H1 (cell line): ENCODE measurements at regions not wholly inside any gene's neighbourhood (a gene's known extent, or its start where the extent isn't known, plus 50 kb on each side); places are given as distances from the start of the nearest gene placed in this dataset.

Source experiments
- CTCF ChIA-PET: fragments of 300-600 bp; sonication (Branson Sonifier 250); formaldehyde crosslinking; loops from one replicate; lab custom pipeline; 2021; ENCODE audit not compliant: partially characterized antibody; lab: Charles Lee
- POLR2A ChIA-PET: fragments of 300-600 bp; sonication (Branson Sonifier 250); formaldehyde crosslinking; loops from one replicate; lab custom pipeline; 2021; ENCODE audit warnings: inconsistent platforms; ENCODE audit not compliant: partially characterized antibody; lab: Charles Lee
- DNase-seq, 2 experiments: peaks; one replicate each; pipeline versions ENCODE4 v3.0.0 to v3.0.0-alpha.2; 2010 to 2022; ENCODE audit warnings: low spot score in 2 of 2, low read depth in 1 of 2, mixed read lengths in 1 of 2
- FAIRE-seq: peaks from 2 replicates; lab custom pipeline; 2011; peaks lifted over from hg19 to GRCh38; lab: Jason Lieb, UNC
- H2AFZ ChIP-seq: 2 replicates; pipeline ENCODE4 v1.8.1; 2012; ENCODE audit warnings: low read length, inconsistent platforms
- H2AK5ac ChIP-seq: 2 replicates; pipeline ENCODE4 v1.6.1; 2013; ENCODE audit warnings: low read depth, low read length
- H2BK120ac ChIP-seq: replicated peaks from 2 replicates; pipeline ENCODE3; 2013; ENCODE audit warnings: low read depth, low read length, inconsistent platforms
- H2BK12ac ChIP-seq: 2 replicates; pipeline ENCODE4 v1.6.1; 2013; ENCODE audit warnings: low read depth, low read length
- H2BK15ac ChIP-seq: 2 replicates; pipeline ENCODE4 v1.6.1; 2013; ENCODE audit warnings: low read length
- H2BK20ac ChIP-seq: 2 replicates; pipeline ENCODE4 v1.6.1; 2013; ENCODE audit warnings: low read length
- H2BK5ac ChIP-seq: 2 replicates; pipeline ENCODE4 v1.6.1; 2013; ENCODE audit warnings: low read depth, low read length
- H3K14ac ChIP-seq: 2 replicates; pipeline ENCODE4 v1.6.1; 2013; ENCODE audit warnings: inconsistent platforms; ENCODE audit not compliant: insufficient read length
- H3K18ac ChIP-seq: 2 replicates; pipeline ENCODE4 v1.6.1; 2013; ENCODE audit warnings: low read length; ENCODE audit errors: extremely low read depth
- H3K23ac ChIP-seq: 2 replicates; pipeline ENCODE4 v1.6.1; 2013; ENCODE audit warnings: inconsistent platforms; ENCODE audit not compliant: insufficient read length
- H3K23me2 ChIP-seq: 2 replicates; pipeline ENCODE4 v1.6.1; 2013; ENCODE audit warnings: low read depth, low read length
- H3K27ac ChIP-seq: 2 replicates; pipeline ENCODE4 v1.6.1; 2011; ENCODE audit warnings: low read depth, low read length, inconsistent platforms
- H3K27me3 ChIP-seq, 4 experiments: replicated peaks in 1 of 4; 1 replicate in 1 of 4; 2 replicates in 3 of 4; pipeline versions ENCODE4 v1.6.1 to v1.8.1; 2011 to 2013; ENCODE audit warnings: low read length in 3 of 4, mild to moderate bottlenecking in 3 of 4, inconsistent platforms in 2 of 4, mixed read lengths in 2 of 4, moderate library complexity in 1 of 4; ENCODE audit not compliant: control insufficient read depth in 3 of 4, insufficient read depth in 3 of 4; ENCODE audit errors: extremely low read depth in 1 of 4
- H3K36me3 ChIP-seq, 4 experiments: 2 replicates each; pipeline versions ENCODE4 v1.6.1 to v1.8.1; 2011 to 2013; ENCODE audit warnings: mild to moderate bottlenecking in 4 of 4, low read length in 3 of 4, moderate library complexity in 2 of 4, control low read depth in 1 of 4, inconsistent platforms in 1 of 4; ENCODE audit not compliant: insufficient read depth in 4 of 4, control insufficient read depth in 2 of 4
- H3K4ac ChIP-seq: replicated peaks from 2 replicates; pipeline ENCODE3; 2013; ENCODE audit warnings: low read length, low read depth, mixed read lengths, inconsistent platforms; ENCODE audit not compliant: insufficient read length
- H3K4me1 ChIP-seq, 4 experiments: replicated peaks in 1 of 4; 1 replicate in 1 of 4; 2 replicates in 3 of 4; pipeline versions ENCODE4 v1.6.1 to v1.8.1; 2011 to 2013; ENCODE audit warnings: low read length in 3 of 4, inconsistent platforms in 2 of 4, mixed read lengths in 1 of 4; ENCODE audit not compliant: insufficient read depth in 4 of 4, control insufficient read depth in 3 of 4
- H3K4me2 ChIP-seq, 2 experiments: 2 replicates each; pipeline versions ENCODE4 v1.6.1 to v1.8.1; 2011 to 2013; ENCODE audit warnings: low read depth in 2 of 2, low read length in 2 of 2, control low read depth in 1 of 2, inconsistent platforms in 1 of 2, mild to moderate bottlenecking in 1 of 2; ENCODE audit not compliant: insufficient read depth in 1 of 2
- H3K4me3 ChIP-seq, 4 experiments: fragments of 200-600, 300-600 bp in 1 of 4; sonication (generic), shearing (Covaris generic), sonication (Bioruptor Twin) in 1 of 4; 2 replicates each; pipeline versions ENCODE4 v1.5.1 to v1.8.1; 2011 to 2016; ENCODE audit warnings: low read length in 4 of 4, low read depth in 3 of 4, control low read depth in 2 of 4, inconsistent platforms in 2 of 4, mild to moderate bottlenecking in 2 of 4, mixed read lengths in 1 of 4, moderate library complexity in 1 of 4; ENCODE audit not compliant: insufficient read depth in 2 of 4; ENCODE audit errors: extremely low read depth in 1 of 4
- H3K56ac ChIP-seq: replicated peaks from 2 replicates; pipeline ENCODE3; 2013; ENCODE audit warnings: low read depth, mild to moderate bottlenecking, mixed read lengths, low read length, inconsistent platforms; ENCODE audit not compliant: insufficient read length
- H3K79me1 ChIP-seq: 2 replicates; pipeline ENCODE4 v1.6.1; 2013; ENCODE audit warnings: low read depth, low read length, control low read depth
- H3K79me2 ChIP-seq, 2 experiments: 2 replicates each; pipeline versions ENCODE4 v1.6.1 to v1.8.1; 2012 to 2013; ENCODE audit warnings: low read length in 2 of 2, mild to moderate bottlenecking in 2 of 2, inconsistent platforms in 1 of 2; ENCODE audit not compliant: insufficient read depth in 2 of 2, control insufficient read depth in 1 of 2
- H3K9ac ChIP-seq, 4 experiments: replicated peaks in 1 of 4; 1 replicate in 1 of 4; 2 replicates in 3 of 4; pipeline versions ENCODE4 v1.6.1 to v1.8.1; 2011 to 2013; ENCODE audit warnings: low read depth in 3 of 4, low read length in 3 of 4, control low read depth in 2 of 4, mild to moderate bottlenecking in 2 of 4, moderate library complexity in 2 of 4, inconsistent platforms in 1 of 4; ENCODE audit errors: extremely low read depth in 1 of 4
- H3K9me3 ChIP-seq, 2 experiments: 2 replicates each; pipeline versions ENCODE4 v1.6.1 to v1.8.1; 2012 to 2013; ENCODE audit warnings: mild to moderate bottlenecking in 2 of 2, moderate library complexity in 2 of 2, control low read depth in 1 of 2, inconsistent platforms in 1 of 2, low read depth in 1 of 2, low read length in 1 of 2, mixed read lengths in 1 of 2; ENCODE audit not compliant: insufficient read depth in 2 of 2
- H4K20me1 ChIP-seq, 2 experiments: replicated peaks in 1 of 2; 2 replicates each; pipeline versions ENCODE3 to v1.8.1; 2011 to 2013; ENCODE audit warnings: inconsistent platforms in 2 of 2, low read length in 2 of 2, mild to moderate bottlenecking in 1 of 2; ENCODE audit not compliant: insufficient read depth in 2 of 2, control insufficient read depth in 1 of 2
- H4K5ac ChIP-seq: 2 replicates; pipeline ENCODE4 v1.6.1; 2013; ENCODE audit warnings: low read length, low read depth, mixed read lengths, inconsistent platforms; ENCODE audit not compliant: insufficient read length
- H4K8ac ChIP-seq: 2 replicates; pipeline ENCODE4 v1.8.0; 2013; ENCODE audit warnings: mild to moderate bottlenecking, moderate library complexity, low read length, inconsistent platforms; ENCODE audit not compliant: insufficient read depth; ENCODE audit errors: extremely low read depth
- H4K91ac ChIP-seq: replicated peaks from 2 replicates; pipeline ENCODE3; 2013; ENCODE audit warnings: low read length, mixed read lengths, inconsistent platforms; ENCODE audit not compliant: insufficient read length
- CHD1 ChIP-seq: IDR thresholded peaks from 2 replicates; pipeline ENCODE4 v1.6.1; 2012; ENCODE audit warnings: low read depth, low read length, improper control_type of control experiment
- E2F6 ChIP-seq: IDR thresholded peaks from 2 replicates; pipeline ENCODE4 v1.6.1; 2012; ENCODE audit warnings: inconsistent platforms
- GABPA ChIP-seq: IDR thresholded peaks from 2 replicates; pipeline ENCODE4 v1.6.1; 2011; ENCODE audit warnings: mild to moderate bottlenecking, low read length, moderate library complexity, borderline replicate concordance; ENCODE audit not compliant: insufficient read depth
- MAFK ChIP-seq: IDR thresholded peaks from 2 replicates; pipeline ENCODE4 v1.6.1; 2012; ENCODE audit warnings: low read depth, mild to moderate bottlenecking, improper control_type of control experiment, low read length
- MAX ChIP-seq: IDR thresholded peaks from 2 replicates; pipeline ENCODE4 v1.6.1; 2012; ENCODE audit warnings: inconsistent platforms
- POLR2A ChIP-seq, 2 experiments: IDR thresholded peaks; 1 replicate in 1 of 2; 2 replicates in 1 of 2; pipeline ENCODE4 v1.6.1; 2011; ENCODE audit warnings: low read depth in 2 of 2, low read length in 2 of 2, mild to moderate bottlenecking in 2 of 2; ENCODE audit errors: control extremely low read depth in 1 of 2
- SP1 ChIP-seq: IDR thresholded peaks from 2 replicates; pipeline ENCODE4 v1.6.1; 2011; ENCODE audit warnings: low read depth, low read length
- TBP ChIP-seq: IDR thresholded peaks from 2 replicates; pipeline ENCODE4 v1.6.1; 2011; ENCODE audit warnings: low read depth, low read length, improper control_type of control experiment
- WGBS, 2 experiments: shearing (Covaris generic) in 1 of 2; methylation state at CpG; one replicate each; pipeline versions ENCODE4 v1.1.6 to v1.1.7; 2013 to 2015; ENCODE audit warnings: low lambda C conversion rate in 2 of 2, mixed read lengths in 2 of 2, inconsistent platforms in 1 of 2, low coverage in 1 of 2, missing lambda C conversion rate in 1 of 2; ENCODE audit not compliant: insufficient replicate concordance in 2 of 2, insufficient coverage in 1 of 2, insufficient read length in 1 of 2; ENCODE audit errors: extremely low coverage in 1 of 2, missing lambda C conversion rate in 1 of 2; 5-methylcytosine and 5-hydroxymethylcytosine counted together

DNA sequence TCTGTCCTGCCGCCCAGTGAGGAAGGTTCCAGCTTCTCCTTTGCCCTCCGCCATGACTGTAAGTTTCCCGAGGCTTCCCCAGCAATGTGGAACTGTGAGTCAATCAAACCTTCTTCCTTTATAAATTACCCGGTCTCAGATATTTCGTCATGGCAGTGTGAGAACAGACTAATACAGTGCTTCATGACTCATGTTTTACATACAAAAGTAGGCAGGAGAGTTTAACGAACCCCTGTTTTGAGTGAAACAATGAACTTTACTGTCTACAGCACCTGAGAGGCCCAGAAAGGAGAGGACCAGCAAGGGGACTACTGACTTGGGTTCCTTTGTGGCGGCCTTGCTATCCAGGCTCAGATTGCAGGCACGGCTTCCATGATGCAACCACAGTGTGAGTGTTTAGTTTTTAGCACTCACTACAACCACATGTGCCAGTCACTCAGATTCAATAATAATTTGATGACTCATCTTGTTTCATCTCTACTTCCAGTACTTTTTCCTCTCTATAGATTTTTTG, 139.1 kb upstream of the CLINT1 start:
- H2BK5ac ChIP-seq = no peak overlapping the region
- no peak overlapping the region for H2BK15ac ChIP-seq
- H3K9ac ChIP-seq = no peak overlapping the region
- no peak overlapping the region for H3K23ac ChIP-seq
- H4K5ac ChIP-seq = no peak overlapping the region
- CTCF ChIA-PET = interaction anchor here (0.7 to 1.1 kb wide), 2 partner anchors 11 to 98 kb away, joined by 3 read pairs; no protein-coding TSS in a partner anchor
- H3K4me3 ChIP-seq = no peak overlapping the region
- FAIRE-seq = no peak
- H4K91ac ChIP-seq = no peak overlapping the region
- DNase-seq = no peak
- no peak for TF ChIP-seq CHD1
- no peak for TF ChIP-seq E2F6
- no peak for TF ChIP-seq MAFK
- TF ChIP-seq TBP = no peak
- TF ChIP-seq SP1 = no peak
- TF ChIP-seq POLR2A (IDR thresholded peaks at IDR 0.05; ENCODE audit: control extremely low read depth in 1 of 2, low read depth in 2 of 2, low read length in 2 of 2) = no peak
- TF ChIP-seq MAX = no peak
- TF ChIP-seq GABPA = no peak
- TF ChIP-seq, all 59 proteins: peak for 0
- Histone ChIP-seq H3K56ac (no peak overlapping the region), H3K4me1 (peaks cover 0 to 2% (median 0%) of the 10 kb centered on the region in 4 experiments; a peak in 1 of 7 replicates), H2BK120ac (no peak overlapping the region), H4K20me1 (no peaks in the 10 kb centered on the region), H3K18ac (no peak overlapping the region), H2BK12ac (no peak overlapping the region), H4K8ac (no peak overlapping the region), H3K14ac (no peak overlapping the region), H3K36me3 (no peaks in the 10 kb centered on the region), H3K23me2 (no peaks in the 10 kb centered on the region), H2AK5ac (no peak overlapping the region), H2BK20ac (no peak overlapping the region), H3K4ac (no peak overlapping the region), H3K27ac (no peak overlapping the region), H3K4me2 (no peak overlapping the region), H3K79me2 (no peaks in the 10 kb centered on the region), H3K27me3 (no peaks in the 10 kb centered on the region), H3K9me3 (no peaks in the 10 kb centered on the region), H3K79me1 (no peaks in the 10 kb centered on the region), H2AFZ (no peak overlapping the region)
- 82% methylated on average over 8 of the region's 8 CpGs; no CpG with 5 or more reads in 1 of the 2 experiments for WGBS, 2 experiments
- POLR2A ChIA-PET = no interaction called here
